ENCODE measurements at regions not wholly inside any gene's neighbourhood (a gene's known extent, or its start where the extent isn't known, plus 50 kb on each side); places are given as distances from the start of the nearest gene placed in this dataset.
"Not testable (repeated sequence)": the region's sequence is repeated elsewhere in the genome, so short reads cannot be mapped to it uniquely, and the experiment has no call there.

GRCh38 chr22:49398115-49398514 lies 429.6 kb downstream of the BRD1 start:
- H3K36me3 ChIP-seq (ENCODE audit: control insufficient read depth, insufficient read depth, low read length): no peaks in the 10 kb centered on the region
- no peak for DNase-seq (ENCODE audit: low read depth)
- H3K4me3 ChIP-seq (ENCODE audit: low read depth, low read length): no peak overlapping the region
- H3K27me3 ChIP-seq (ENCODE audit: control insufficient read depth, insufficient read depth, low read length): no peaks in the 10 kb centered on the region
- CTCF ChIA-PET: no interaction called here
- POLR2A ChIA-PET: no interaction called here
- no peak for TF ChIP-seq CTCF (IDR thresholded peaks at IDR 0.05; ENCODE audit: insufficient read depth, low read depth, low read length)

GRCh38 chr22:49396817-49397216 lies 430.9 kb downstream of the BRD1 start:
- no peak for DNase-seq (ENCODE audit: low read depth)
- CTCF ChIA-PET: no interaction called here

GRCh38 chr22:49395617-49396016 lies 432.1 kb downstream of the BRD1 start:
- no peaks in the 10 kb centered on the region for H3K27me3 ChIP-seq (ENCODE audit: control insufficient read depth, insufficient read depth, low read length)
- H3K4me3 ChIP-seq (ENCODE audit: low read depth, low read length): no peak overlapping the region
- ChIA-PET POLR2A (no interaction called here), CTCF (no interaction called here)
- no peak for TF ChIP-seq CTCF (IDR thresholded peaks at IDR 0.05; ENCODE audit: insufficient read depth, low read depth, low read length)
- no peaks in the 10 kb centered on the region for H3K36me3 ChIP-seq (ENCODE audit: control insufficient read depth, insufficient read depth, low read length)
- DNase-seq (ENCODE audit: low read depth): no peak

More at GRCh38 chr22:49396817-49397216, 430.9 kb downstream of the BRD1 start:
- Histone ChIP-seq H3K27me3 (ENCODE audit: control insufficient read depth, insufficient read depth, low read length) (no peaks in the 10 kb centered on the region), H3K36me3 (ENCODE audit: control insufficient read depth, insufficient read depth, low read length) (no peaks in the 10 kb centered on the region), H3K4me3 (ENCODE audit: low read depth, low read length) (no peak overlapping the region)
- TF ChIP-seq CTCF (IDR thresholded peaks at IDR 0.05; ENCODE audit: insufficient read depth, low read depth, low read length): no peak
- POLR2A ChIA-PET: no interaction called here

GRCh38 chr22:49395062-49395461 lies 432.6 kb downstream of the BRD1 start:
- H3K4me3 ChIP-seq (ENCODE audit: low read depth, low read length); POLR2A ChIA-PET; DNase-seq (ENCODE audit: low read depth); CTCF ChIA-PET; H3K27me3 ChIP-seq (ENCODE audit: control insufficient read depth, insufficient read depth, low read length); H3K36me3 ChIP-seq (ENCODE audit: control insufficient read depth, insufficient read depth, low read length): not testable (repeated sequence)

- no peak for TF ChIP-seq CTCF (IDR thresholded peaks at IDR 0.05; ENCODE audit: insufficient read depth, low read depth, low read length)
- Histone ChIP-seq H3K36me3 (ENCODE audit: control insufficient read depth, insufficient read depth, low read length) (no peaks in the 10 kb centered on the region), H3K27me3 (ENCODE audit: control insufficient read depth, insufficient read depth, low read length) (no peaks in the 10 kb centered on the region), H3K4me3 (ENCODE audit: low read depth, low read length) (no peak overlapping the region)
- DNase-seq (ENCODE audit: low read depth): no peak
- ChIA-PET POLR2A (no interaction called here), CTCF (no interaction called here)
Observed at GRCh38 chr22:49394116-49394785, 433.4 kb downstream of the BRD1 start.

- H3K27me3 ChIP-seq (ENCODE audit: control insufficient read depth, insufficient read depth, low read length): no peaks in the 10 kb centered on the region
- TF ChIP-seq CTCF (IDR thresholded peaks at IDR 0.05; ENCODE audit: insufficient read depth, low read depth, low read length): no peak
- no peaks in the 10 kb centered on the region for H3K36me3 ChIP-seq (ENCODE audit: control insufficient read depth, insufficient read depth, low read length)
- POLR2A ChIA-PET: no interaction called here
- CTCF ChIA-PET: no interaction called here
- no peak overlapping the region for H3K4me3 ChIP-seq (ENCODE audit: low read depth, low read length)
- no peak for DNase-seq (ENCODE audit: low read depth)
Observed at GRCh38 chr22:49393526-49393925, 434.1 kb downstream of the BRD1 start.

Measured in BJ (cell line).